Activated B cell treated with CpG ODN at 0.5 μM for 24 hours (primary cell): ENCODE measurements at regions not wholly inside any gene's neighbourhood (a gene's known extent, or its start where the extent isn't known, plus 50 kb on each side); places are given as distances from the start of the nearest gene placed in this dataset.
"Not testable (repeated sequence)": the region's sequence is repeated elsewhere in the genome, so short reads cannot be mapped to it uniquely, and the experiment has no call there.

Experiments used
- ATAC-seq: fragments of 200-7000 bp; cut with Tn5 transposase; one replicate; pipeline ENCODE4 v1.10.0; 2021; ENCODE audit warnings: low read depth, mild to moderate bottlenecking, moderate library complexity
- CTCF ChIA-PET: fragments of 350-600 bp; sonication (Branson Sonifier 250); formaldehyde crosslinking; loops from one replicate; lab custom pipeline; 2021; ENCODE audit warnings: antibody characterized with exemption; lab: Charles Lee
- POLR2A ChIA-PET: fragments of 350-600 bp; sonication (Branson Sonifier 250); formaldehyde crosslinking; loops from one replicate; lab custom pipeline; 2021; ENCODE audit warnings: antibody characterized with exemption; lab: Charles Lee
- DNase-seq: peaks from one replicate; pipeline ENCODE4 v3.0.0; 2022
- H3K27ac Mint-ChIP-seq: one replicate; pipeline ENCODE4 v1.8.0; 2020; ENCODE audit warnings: mixed read lengths
- H3K27me3 Mint-ChIP-seq: one replicate; pipeline ENCODE4 v1.8.0; 2021; ENCODE audit warnings: mixed read lengths
- H3K36me3 Mint-ChIP-seq: one replicate; pipeline ENCODE4 v1.8.0; 2021; ENCODE audit warnings: low read depth, mixed read lengths
- H3K4me1 Mint-ChIP-seq: one replicate; pipeline ENCODE4 v1.8.0; 2021; ENCODE audit warnings: mixed read lengths
- H3K4me3 Mint-ChIP-seq: one replicate; pipeline ENCODE4 v1.8.0; 2020; ENCODE audit warnings: mild to moderate bottlenecking, mixed read lengths
- H3K9me3 Mint-ChIP-seq: one replicate; pipeline ENCODE4 v1.8.0; 2020; ENCODE audit warnings: mixed read lengths
- CTCF ChIP-seq: fragments of 200-600 bp; IDR thresholded peaks from one replicate; pipeline ENCODE4 v1.8.0; 2022; ENCODE audit warnings: antibody characterized with exemption, mild to moderate bottlenecking
- intact Hi-C: fragments of 100-400 bp; cut with micrococcal nuclease; formaldehyde crosslinking; loops from one replicate; pipeline ENCODE4 v1.15.1; 2024

GRCh38 chr2:138078153-138078552, 113.9 kb downstream of the HNMT start:
- no peaks in the 10 kb centered on the region for H3K27me3 Mint-ChIP-seq
- ChIA-PET CTCF (no interaction called here), POLR2A (no interaction called here)
- H3K9me3 Mint-ChIP-seq, result no peaks in the 10 kb centered on the region
- no peaks in the 10 kb centered on the region for H3K36me3 Mint-ChIP-seq
- no peak overlapping the region for H3K4me3 Mint-ChIP-seq
- no peak overlapping the region for H3K27ac Mint-ChIP-seq
- ATAC-seq (no peak), DNase-seq (no peak)
- H3K4me1 Mint-ChIP-seq, result no peaks in the 10 kb centered on the region
- intact Hi-C loops, result no loop called here
- TF ChIP-seq CTCF, result no peak

GRCh38 chr2:138079976-138080375, 115.7 kb downstream of the HNMT start:
- ChIA-PET POLR2A (no interaction called here), CTCF (no interaction called here)
- no peaks in the 10 kb centered on the region for H3K4me1 Mint-ChIP-seq
- H3K9me3 Mint-ChIP-seq, result no peaks in the 10 kb centered on the region
- ATAC-seq (no peak), DNase-seq (no peak)
- no peak overlapping the region for H3K4me3 Mint-ChIP-seq
- no peaks in the 10 kb centered on the region for H3K36me3 Mint-ChIP-seq
- intact Hi-C loops, result no loop called here
- no peak overlapping the region for H3K27ac Mint-ChIP-seq
- no peaks in the 10 kb centered on the region for H3K27me3 Mint-ChIP-seq
- TF ChIP-seq CTCF, result no peak

- no peak for TF ChIP-seq CTCF
- no peaks in the 10 kb centered on the region for H3K27me3 Mint-ChIP-seq
- H3K4me1 Mint-ChIP-seq, result no peaks in the 10 kb centered on the region
- H3K9me3 Mint-ChIP-seq, result no peaks in the 10 kb centered on the region
- no peak overlapping the region for H3K4me3 Mint-ChIP-seq
- no peak for DNase-seq
- ChIA-PET CTCF (no interaction called here), POLR2A (no interaction called here)
- no peak for ATAC-seq
- H3K36me3 Mint-ChIP-seq, result no peaks in the 10 kb centered on the region
- intact Hi-C loops, result no loop called here
- no peak overlapping the region for H3K27ac Mint-ChIP-seq
These were observed 117.2 kb downstream of the HNMT start for GRCh38 chr2:138081225-138082073.

- CTCF ChIA-PET, result no interaction called here
- DNase-seq (no peak), ATAC-seq (no peak)
- TF ChIP-seq CTCF, result no peak
- Mint-ChIP-seq H3K4me3 (no peak overlapping the region), H3K27ac (no peak overlapping the region), H3K9me3 (no peaks in the 10 kb centered on the region), H3K27me3 (no peaks in the 10 kb centered on the region), H3K4me1 (no peaks in the 10 kb centered on the region), H3K36me3 (no peaks in the 10 kb centered on the region)
- POLR2A ChIA-PET, result no interaction called here
- intact Hi-C loops, result no loop called here
These were observed 119.9 kb downstream of the HNMT start for GRCh38 chr2:138084206-138084605.

- DNase-seq, H3K4me3 Mint-ChIP-seq, H3K27me3 Mint-ChIP-seq, ATAC-seq, intact Hi-C loops, H3K27ac Mint-ChIP-seq, H3K36me3 Mint-ChIP-seq, H3K9me3 Mint-ChIP-seq, POLR2A ChIA-PET, H3K4me1 Mint-ChIP-seq, CTCF ChIA-PET: not testable (repeated sequence)
These were observed 121.2 kb downstream of the HNMT start for GRCh38 chr2:138085441-138085840.
